HG03520 (cell line): ENCODE measurements at regions not wholly inside any gene's neighbourhood (a gene's known extent, or its start where the extent isn't known, plus 50 kb on each side); places are given as distances from the start of the nearest gene placed in this dataset.

Experiments
- ATAC-seq: cut with Tn5 transposase; IDR thresholded peaks from one replicate; pipeline ENCODE4 v1.9.1; 2021; ENCODE audit warnings: mild to moderate bottlenecking, moderate library complexity; ENCODE audit not compliant: unreplicated experiment

DNA sequence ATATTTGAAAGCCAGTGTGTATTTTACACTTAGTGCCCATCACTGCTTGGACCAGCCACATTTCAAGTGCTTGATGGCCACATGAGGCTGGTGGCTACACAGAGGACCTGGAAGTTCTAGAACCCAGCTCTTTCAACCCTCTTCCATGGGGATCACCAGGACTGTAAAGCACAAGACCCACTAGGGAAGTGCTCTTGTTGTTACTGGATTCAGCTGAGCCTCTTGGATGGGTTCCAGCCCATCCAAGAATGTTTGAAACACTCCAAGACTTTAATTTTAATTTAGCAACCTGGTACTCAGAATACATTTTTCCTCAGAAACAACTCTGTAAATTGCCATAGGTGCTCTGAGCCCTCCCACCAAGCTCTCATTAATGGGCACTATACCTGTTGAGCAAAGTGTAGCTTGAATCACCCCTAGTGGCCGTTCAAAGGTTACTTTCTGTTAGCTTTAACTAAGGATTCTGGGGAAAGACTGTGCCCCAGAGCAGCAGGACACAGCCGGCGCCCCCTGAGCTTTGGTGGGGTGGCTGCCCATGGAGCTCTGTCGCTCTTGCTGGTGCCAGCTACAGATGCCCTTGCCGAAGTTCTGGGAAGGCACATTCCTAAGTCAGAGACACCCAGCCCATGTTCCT is 212.4 kb downstream of the HSD17B3 start:
- no peak for ATAC-seq

DNA sequence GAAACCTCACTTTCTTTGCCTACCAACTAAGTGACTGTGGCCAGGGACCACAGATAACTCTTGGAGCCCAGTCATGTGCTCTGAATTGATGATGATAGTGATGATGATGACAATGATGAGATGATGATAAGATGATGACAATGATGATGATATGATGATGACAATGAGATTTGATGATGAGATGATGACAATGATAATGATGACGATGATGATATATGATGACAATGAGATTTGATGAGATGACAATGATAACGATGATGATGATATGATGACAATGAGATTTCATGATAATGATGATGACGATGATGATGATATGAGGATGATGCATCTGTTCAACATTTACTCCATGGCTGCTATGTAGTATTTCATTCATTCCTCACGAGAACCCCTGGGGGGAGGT is 213.0 kb downstream of the ERCC6L2 start:
- ATAC-seq = no peak

DNA sequence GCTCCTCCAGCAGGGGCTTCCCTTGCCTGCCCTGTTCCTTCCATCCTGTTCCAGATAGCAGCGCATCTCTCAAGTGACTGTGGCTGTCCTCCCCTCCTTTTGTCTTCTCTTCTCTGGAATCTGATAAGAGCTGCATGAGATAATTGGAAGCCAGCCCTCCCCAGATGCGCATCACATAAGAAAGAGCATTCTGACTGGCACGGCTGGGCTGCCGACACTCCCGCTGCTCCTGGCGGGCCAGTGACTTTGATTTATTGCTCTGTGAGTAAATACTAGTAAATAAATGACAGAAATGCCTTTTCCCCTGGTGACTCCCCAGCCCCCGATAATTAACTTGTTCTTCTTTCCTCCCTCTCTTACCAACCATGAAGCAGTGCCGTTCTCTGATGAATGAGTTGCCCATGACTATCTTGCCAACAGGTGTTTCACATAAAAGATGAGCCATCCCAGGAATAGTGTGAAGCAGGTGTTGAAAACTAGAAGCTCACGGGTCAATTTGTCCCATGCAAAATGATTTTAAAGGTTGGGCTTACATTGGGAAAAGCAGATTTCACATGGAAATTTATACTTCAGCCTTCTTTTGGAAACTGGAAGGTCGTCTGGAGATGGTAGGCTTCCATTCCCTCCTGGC is 212.3 kb downstream of the ERCC6L2 start:
- ATAC-seq = no peak

DNA sequence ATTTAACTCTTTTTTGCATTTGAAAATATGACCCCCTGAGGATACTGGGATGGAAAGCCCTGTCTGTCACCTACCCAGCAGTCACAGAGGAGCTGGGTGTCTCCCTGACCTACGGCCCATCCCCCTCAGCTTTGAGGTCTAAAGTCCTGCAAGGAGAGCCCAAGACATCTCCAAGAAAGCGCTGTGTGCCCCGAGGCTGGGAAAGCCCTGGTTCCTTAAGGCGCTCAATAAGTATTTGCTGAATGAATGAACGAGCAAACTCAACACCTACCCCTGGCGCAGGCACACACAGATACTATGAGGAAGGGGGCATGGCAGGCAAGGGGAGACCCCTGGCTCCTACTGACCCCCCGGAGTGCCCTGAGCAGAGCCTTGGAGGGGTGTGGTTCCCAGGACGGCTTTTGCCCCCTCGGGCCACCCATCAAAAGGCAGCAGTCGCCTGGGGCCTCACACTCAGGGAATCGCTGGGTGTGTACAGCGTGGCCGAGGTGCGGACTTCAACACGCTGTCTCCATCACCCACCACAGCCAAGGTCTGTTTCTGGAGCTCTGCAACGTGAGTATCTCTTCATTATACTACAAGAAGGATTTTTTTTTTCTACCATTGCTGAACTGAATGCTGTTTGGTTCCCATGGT is 211.6 kb downstream of the ERCC6L2 start:
- ATAC-seq = no peak

DNA sequence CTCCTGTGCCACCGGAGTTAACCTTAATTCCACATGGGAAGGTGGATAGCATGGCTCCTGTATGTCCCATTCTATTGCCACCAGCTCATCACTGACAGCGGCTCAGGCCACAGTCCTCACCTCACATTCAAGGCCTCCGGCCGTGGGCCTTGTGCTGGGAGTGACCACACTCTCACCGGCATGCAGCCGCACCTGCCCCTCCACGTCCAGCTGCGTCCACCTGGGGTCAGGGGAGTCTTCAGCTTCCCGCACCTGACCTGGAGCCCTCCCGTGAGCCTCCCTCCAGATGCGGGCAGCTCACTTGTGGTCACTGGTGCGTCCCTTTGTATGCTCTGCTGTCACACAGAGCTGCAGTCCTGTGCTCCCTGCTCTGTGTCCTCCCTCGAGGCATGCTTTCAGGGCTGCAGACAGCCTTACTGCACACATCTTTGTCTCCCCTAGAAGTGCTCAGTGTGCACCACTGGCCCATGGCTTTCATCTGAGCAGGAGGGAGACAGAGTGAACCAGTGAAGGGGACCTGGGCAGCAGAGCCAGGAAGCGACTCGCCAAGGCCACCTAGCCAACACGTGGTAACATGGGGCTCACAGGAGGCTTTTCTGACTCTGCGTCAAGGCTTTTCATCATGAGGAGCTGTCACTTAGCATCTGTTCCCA is 210.1 kb downstream of the ERCC6L2 start:
- ATAC-seq = no peak

DNA sequence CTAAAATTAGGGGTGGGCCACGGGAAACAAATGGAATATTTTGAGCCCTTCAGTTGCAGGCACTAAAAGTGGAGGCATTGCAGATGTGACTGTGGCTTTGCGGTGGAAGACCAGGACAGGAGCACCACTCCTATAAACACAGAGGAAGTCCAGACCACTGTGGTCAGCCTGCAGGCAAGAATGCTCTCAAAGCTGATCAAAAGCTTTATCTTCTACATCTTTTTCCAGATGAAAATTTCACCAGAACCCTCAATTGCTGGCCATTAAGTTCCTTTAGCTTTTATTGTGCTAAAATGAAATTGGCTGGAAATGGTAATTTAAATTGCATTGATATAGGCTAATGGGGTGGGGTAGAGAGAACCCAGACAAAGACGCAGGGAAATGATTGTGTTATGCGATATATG is 208.8 kb downstream of the ERCC6L2 start:
- no peak for ATAC-seq

DNA sequence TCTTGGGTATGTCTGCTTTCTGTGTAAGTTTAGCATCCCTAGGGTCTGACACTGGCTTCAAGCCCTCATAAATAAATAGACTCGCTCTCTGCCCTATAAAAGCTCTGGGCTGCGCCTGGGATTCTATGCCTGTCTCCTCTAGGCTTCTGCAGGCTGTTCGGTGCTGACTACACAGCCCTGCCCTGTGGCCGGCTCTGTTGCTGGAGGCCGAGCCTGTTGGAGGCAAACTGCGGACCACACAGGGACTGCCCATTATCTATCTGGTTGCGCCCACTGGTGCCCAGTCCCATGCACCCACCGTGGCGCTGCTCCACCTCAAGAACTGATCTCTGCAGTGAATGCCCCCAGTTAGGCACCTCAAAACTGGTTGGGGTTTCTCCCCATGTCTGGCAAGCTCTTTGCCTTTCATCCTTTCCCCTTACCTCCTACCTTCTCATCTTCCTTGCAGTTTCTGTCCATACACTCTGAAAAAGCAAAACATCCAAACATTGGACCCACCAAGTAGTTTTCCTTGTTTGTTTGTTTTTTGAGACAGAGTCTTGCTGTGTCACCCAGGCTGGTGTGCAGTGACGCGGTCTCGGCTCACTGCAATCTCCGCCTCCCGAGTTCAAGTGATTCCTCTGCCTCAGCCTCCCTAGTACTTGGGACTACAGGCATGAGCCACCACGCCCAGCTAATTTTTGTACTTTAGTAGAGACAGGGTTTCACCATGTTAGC is 207.2 kb downstream of the ERCC6L2 start:
- ATAC-seq = no peak

DNA sequence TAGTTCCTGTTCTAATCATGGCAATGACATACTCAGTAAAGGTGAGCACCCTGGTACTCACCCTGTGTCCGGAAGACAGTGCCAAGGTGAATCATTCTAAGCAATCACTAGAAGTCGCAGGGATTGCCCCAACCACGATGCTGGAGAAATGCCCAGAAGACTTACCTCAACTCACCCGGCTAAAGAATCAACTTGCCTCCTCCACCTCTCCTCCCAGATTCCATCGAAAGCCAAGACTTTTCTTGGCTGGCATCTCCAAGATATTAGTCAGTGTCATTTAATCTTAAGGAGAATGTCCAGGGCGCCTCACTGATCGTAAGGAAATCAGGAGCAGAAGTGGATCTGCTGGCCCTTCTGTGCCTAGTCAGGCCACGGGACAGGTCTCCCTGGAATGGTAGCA is 204.9 kb downstream of the ERCC6L2 start:
- ATAC-seq = no peak

DNA sequence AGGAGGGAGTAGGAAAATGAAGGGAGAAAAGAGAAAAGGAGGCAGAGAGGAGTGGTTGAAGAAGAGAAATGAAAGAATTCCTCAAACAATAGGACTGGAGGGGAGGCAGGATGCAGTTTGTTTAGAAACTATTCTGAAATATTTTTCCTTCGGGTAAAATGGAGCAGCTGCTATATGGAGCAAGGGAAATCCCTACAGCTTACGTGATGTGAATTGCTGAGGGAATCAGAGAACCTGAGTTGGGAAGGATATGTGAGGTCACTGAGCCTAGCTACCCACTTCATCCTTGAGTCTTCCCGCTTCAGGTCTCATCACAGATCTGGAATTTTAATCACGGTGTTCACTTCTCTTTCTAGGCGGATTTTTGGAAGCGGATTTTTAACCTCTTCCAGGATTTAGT is 204.3 kb downstream of the ERCC6L2 start:
- no peak for ATAC-seq

DNA sequence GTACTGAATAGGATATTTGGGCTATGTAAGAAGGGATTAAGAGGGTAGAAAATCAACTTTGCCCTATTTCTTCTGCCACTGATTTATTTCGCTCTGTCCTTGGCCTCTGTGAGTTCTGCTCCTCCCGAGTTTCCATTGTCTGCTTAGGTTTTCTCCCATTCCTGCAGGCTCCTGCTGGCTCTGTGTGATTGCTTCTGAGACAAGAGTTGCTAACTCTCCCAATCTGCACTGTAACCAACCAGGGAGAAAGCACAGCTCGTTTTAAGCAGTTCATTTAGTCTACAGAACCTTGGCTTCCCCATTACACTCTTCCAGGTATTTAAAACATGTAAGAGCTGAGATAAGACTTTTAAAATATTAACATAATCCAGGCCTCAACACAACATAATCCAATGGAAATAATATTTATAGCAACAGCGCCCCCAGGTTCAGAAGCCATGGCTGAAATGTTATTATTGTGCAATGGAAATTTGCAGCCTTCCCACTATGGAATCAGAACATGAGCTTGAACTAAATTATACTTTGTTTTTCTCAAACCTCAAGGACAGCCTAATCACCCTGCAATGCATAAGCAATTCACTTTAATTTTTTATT is 203.5 kb downstream of the ERCC6L2 start:
- no peak for ATAC-seq

DNA sequence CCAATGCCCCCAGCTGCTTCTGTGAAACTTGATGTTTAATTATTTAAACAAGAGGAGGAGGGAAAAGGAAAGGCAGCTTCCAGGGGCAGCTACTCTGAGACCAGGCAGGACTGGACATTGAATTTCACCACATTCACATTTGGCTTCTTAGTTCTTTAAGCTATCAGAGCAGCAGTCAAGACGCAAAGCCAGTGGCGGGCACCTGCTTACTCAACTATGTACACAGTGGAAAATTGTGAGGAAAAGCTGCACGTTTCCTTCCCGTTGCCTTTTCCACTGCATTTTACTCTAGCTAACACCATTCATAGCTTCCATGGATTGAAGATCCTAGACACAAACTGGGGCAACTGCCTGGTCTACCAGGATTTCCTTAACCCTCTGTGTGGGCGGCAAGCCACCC is 200.3 kb downstream of the ERCC6L2 start:
- ATAC-seq = no peak

DNA sequence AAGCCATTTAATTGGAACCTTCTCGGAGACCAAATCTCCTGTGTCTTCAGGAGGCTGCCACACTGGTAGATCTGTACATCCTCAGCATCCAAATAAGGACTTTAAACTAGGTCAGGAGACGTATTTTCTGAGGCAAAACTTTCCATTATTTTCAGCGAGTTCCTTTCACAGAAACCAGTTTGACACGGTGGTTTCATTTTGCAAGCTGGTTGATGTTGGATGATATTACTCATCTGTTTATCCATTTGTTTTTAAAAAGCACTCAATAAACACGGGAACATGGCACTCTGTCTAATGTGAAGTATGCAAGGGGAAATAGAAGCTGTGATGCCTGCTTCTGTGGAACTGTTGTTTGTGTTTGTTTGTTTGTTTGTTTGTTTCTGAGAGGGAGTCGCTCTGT is 199.6 kb downstream of the ERCC6L2 start:
- ATAC-seq = no peak

DNA sequence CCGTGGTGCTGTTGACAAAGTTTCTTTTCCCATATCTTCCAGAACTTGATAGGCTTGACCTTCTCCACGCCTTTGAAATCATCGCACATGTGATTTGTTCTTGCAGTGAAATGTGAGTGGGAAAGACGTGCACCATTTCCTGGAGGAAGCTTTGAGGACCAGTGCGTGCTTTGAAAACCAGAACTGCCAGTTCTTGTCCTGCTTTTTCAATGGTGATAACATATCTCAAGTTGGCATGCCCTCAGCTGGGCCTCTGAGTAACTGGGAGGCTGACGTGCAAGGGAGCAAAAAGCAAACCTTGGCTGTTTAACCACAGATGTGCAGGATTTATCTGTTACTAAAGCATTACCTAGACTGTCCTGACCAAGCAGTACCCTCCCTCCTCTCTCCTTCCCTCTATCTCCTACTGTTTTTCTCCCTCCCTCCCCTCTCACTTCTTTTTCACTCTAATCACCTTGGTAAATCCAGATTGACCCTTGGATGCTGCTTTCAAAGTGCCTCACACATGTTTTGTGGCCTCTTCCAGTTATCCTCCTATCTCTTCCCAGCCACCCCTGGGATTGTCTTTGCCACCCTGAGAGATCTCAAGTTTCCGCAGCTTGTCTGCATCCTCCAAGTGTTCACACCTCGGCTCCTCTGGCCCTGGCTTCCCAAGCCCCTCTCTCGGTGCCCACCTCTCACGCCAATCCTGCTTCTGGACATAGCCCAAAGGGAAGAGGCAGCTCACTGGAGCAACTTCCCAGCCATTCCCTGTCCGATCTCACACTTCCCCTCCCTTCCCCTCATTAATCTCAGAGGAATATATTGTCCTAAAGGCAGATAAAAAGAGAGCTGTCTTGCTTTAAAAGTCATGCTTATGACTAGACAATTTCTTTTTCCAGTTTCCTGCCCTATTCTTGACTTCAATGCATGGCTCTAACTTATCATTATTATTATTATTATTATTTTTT is 198.3 kb downstream of the ERCC6L2 start:
- ATAC-seq = no peak

DNA sequence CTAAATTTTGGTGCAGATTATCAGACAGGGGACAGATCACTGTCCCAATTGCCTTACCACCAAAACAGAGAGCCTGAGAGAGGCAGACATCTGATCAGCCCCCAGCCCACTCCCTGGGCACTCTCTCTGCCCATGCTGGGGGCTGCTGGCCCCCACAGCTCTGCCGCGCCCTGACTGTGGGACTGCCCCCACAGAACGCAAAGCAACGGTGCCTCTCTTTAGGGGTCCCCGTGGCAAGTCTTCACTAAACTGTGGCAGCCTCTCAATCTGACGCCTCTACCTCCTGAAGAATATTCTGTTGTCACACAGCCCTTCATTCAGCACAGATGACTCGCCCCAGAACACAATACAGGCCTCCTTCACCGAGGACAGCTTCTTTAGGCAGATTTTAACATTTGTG is 197.4 kb downstream of the ERCC6L2 start:
- ATAC-seq = no peak

DNA sequence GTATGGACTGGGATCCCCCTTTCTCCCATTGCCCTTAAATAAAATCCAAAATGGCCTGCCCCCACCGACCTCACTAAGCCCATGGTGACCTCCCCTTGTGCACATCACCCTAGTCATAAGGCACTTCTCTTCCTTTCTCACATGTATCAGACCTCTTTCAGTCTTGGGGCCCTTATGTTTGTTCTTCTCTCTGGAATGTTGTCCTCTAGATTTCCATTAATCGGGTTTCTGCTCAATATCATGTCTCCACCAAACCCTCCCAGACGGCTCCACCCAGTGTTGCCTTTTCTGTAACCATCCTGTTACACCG is 196.3 kb downstream of the ERCC6L2 start:
- ATAC-seq = no peak

DNA sequence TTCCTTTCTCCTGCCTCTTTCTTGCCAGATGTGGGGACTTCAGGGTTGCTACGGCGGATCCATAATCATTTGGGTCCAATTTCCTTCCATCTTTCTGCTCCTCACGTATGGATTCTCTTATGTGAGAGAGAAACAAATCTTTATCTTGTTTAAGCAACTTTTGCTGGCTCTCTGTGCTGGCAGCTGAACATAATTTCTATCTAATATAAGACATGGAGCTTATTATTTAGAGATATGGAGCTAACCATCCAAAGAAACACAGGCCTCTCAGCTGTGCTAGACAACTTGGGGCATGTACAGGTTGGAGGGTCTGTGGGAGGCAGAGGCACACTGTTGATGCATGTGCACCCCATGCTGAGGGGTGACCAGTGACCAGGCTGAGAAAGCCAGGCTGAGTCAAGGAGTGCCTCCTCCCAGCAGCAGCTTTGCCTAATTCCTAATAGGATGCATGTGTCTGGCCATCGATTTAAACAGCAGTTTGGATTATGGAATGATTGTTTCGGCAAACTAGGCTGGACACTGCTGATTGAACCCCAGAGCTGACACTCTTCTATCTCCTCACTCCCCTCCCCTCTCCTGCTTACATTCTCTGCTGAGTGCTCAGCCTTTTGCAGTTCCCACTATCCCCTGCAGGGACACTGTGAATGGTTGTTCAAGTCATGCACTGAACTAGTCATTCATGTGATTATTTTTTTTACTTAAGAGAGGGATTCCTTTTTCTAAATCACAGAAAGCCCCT is 195.8 kb downstream of the ERCC6L2 start:
- ATAC-seq = no peak

DNA sequence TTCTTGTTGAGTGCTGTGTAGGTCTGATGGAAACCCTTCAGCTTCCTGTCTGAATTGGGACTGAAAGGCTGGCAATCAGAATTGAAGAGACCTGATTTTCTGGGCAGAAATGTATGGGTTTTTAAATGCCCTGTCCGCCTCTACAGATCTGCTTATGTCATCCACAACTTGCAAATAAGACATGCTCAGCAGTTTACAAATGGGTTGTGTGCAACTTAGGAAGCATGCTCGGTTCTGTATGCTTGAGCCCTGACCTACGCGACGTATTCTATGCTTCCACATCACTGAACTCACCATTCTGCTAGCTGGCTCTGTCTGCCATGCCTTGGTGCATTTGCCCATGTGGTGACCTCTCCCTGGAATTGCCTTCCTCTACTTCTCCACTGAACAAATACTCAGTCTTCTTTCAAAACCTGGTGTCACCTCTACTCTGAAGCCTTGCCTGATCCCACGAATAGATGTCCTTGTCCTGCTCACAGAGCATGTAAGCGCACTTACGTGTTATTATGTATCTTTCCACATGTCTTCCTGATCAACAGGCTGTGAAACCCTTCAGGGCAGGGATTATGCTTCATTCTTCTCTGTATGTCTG is 194.2 kb downstream of the ERCC6L2 start:
- ATAC-seq = no peak

DNA sequence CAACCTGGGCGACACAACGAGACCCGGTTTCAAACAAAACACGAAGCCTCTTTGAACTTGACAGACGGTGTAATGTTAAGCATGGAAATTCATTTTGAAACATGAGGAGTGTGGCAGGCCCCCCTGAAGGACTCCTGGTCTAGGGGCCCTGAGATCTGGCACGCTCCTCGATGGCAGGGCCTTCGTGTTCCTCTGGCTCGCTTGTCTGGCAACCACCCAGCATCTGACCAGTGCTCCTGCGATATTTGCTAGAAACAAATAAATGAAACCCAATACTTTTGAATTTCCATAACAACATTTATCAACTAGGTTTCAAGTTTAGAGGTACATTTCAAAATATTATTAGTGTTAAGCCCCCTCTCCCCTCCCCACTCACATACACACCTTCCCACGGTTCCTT is 193.0 kb downstream of the ERCC6L2 start:
- no peak for ATAC-seq

DNA sequence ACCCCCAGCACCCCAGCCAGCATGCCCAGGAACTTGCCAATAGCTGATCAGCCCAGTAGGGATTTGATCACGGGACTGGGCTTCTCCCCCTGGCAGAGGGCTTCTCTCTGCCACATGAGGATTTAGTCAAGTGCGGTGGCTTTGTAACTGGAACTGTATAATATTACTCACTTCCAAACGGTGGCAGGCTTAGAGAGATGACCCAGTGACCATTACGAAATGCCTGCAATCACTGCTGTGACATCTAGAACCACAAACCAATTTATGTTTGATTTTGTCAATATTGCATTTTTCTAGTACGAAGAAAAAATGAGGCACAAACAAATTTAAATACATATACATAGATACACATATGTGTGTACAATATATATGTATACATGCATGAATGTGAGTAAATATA is 192.1 kb downstream of the ERCC6L2 start:
- ATAC-seq = no peak
